ENCODE measurements at regions not wholly inside any gene's neighbourhood (a gene's known extent, or its start where the extent isn't known, plus 50 kb on each side); places are given as distances from the start of the nearest gene placed in this dataset.

- no peak for DNase-seq (ENCODE audit: low spot score)
- Mint-ChIP-seq H3K27ac (ENCODE audit: unreplicated experiment) (no peak overlapping the region), H3K4me1 (ENCODE audit: unreplicated experiment) (no peaks in the 10 kb centered on the region), H3K9me3 (ENCODE audit: unreplicated experiment) (no peaks in the 10 kb centered on the region), H3K27me3 (ENCODE audit: unreplicated experiment) (no peaks in the 10 kb centered on the region), H3K4me3 (ENCODE audit: unreplicated experiment) (no peak overlapping the region), H3K36me3 (ENCODE audit: low read depth, unreplicated experiment) (no peaks in the 10 kb centered on the region)
- no peak for TF ChIP-seq CTCF (IDR thresholded peaks at IDR 0.05; ENCODE audit: unreplicated experiment)
Observed at GRCh38 chr6:156451726-156452125, 325.5 kb upstream of the ARID1B start.

GRCh38 chr6:156451088-156451487 lies 326.1 kb upstream of the ARID1B start:
- Mint-ChIP-seq H3K36me3 (ENCODE audit: low read depth, unreplicated experiment) (no peaks in the 10 kb centered on the region), H3K4me1 (ENCODE audit: unreplicated experiment) (no peaks in the 10 kb centered on the region), H3K27me3 (ENCODE audit: unreplicated experiment) (no peaks in the 10 kb centered on the region), H3K27ac (ENCODE audit: unreplicated experiment) (no peak overlapping the region), H3K4me3 (ENCODE audit: unreplicated experiment) (no peak overlapping the region), H3K9me3 (ENCODE audit: unreplicated experiment) (no peaks in the 10 kb centered on the region)
- TF ChIP-seq CTCF (IDR thresholded peaks at IDR 0.05; ENCODE audit: unreplicated experiment), result no peak
- DNase-seq (ENCODE audit: low spot score), result no peak

GRCh38 chr6:156450421-156450820 lies 326.8 kb upstream of the ARID1B start:
- Mint-ChIP-seq H3K4me3 (ENCODE audit: unreplicated experiment) (no peak overlapping the region), H3K4me1 (ENCODE audit: unreplicated experiment) (no peaks in the 10 kb centered on the region), H3K27ac (ENCODE audit: unreplicated experiment) (no peak overlapping the region), H3K27me3 (ENCODE audit: unreplicated experiment) (no peaks in the 10 kb centered on the region), H3K9me3 (ENCODE audit: unreplicated experiment) (no peaks in the 10 kb centered on the region), H3K36me3 (ENCODE audit: low read depth, unreplicated experiment) (no peaks in the 10 kb centered on the region)
- TF ChIP-seq CTCF (IDR thresholded peaks at IDR 0.05; ENCODE audit: unreplicated experiment), result no peak
- DNase-seq (ENCODE audit: low spot score), result no peak

- H3K9me3 Mint-ChIP-seq (ENCODE audit: unreplicated experiment), result no peaks in the 10 kb centered on the region
- DNase-seq (ENCODE audit: low spot score), result no peak
- no peaks in the 10 kb centered on the region for H3K27me3 Mint-ChIP-seq (ENCODE audit: unreplicated experiment)
Observed at GRCh38 chr6:156449569-156449968, 327.6 kb upstream of the ARID1B start.

GRCh38 chr6:156449128-156449527 lies 328.1 kb upstream of the ARID1B start:
- DNase-seq (ENCODE audit: low spot score), result no peak
- H3K27ac Mint-ChIP-seq (ENCODE audit: unreplicated experiment), result no peak overlapping the region
- no peaks in the 10 kb centered on the region for H3K27me3 Mint-ChIP-seq (ENCODE audit: unreplicated experiment)
- H3K4me3 Mint-ChIP-seq (ENCODE audit: unreplicated experiment), result no peak overlapping the region
- no peaks in the 10 kb centered on the region for H3K9me3 Mint-ChIP-seq (ENCODE audit: unreplicated experiment)
- H3K4me1 Mint-ChIP-seq (ENCODE audit: unreplicated experiment), result no peaks in the 10 kb centered on the region
- H3K36me3 Mint-ChIP-seq (ENCODE audit: low read depth, unreplicated experiment), result no peaks in the 10 kb centered on the region
- no peak for TF ChIP-seq CTCF (IDR thresholded peaks at IDR 0.05; ENCODE audit: unreplicated experiment)

More at GRCh38 chr6:156449569-156449968, 327.6 kb upstream of the ARID1B start:
- no peak for TF ChIP-seq CTCF (IDR thresholded peaks at IDR 0.05; ENCODE audit: unreplicated experiment)
- Mint-ChIP-seq H3K36me3 (ENCODE audit: low read depth, unreplicated experiment) (no peaks in the 10 kb centered on the region), H3K4me3 (ENCODE audit: unreplicated experiment) (no peak overlapping the region), H3K4me1 (ENCODE audit: unreplicated experiment) (no peaks in the 10 kb centered on the region), H3K27ac (ENCODE audit: unreplicated experiment) (no peak overlapping the region)

Measured in endothelial cell (in vitro differentiated cells).